CD4-positive, alpha-beta T cell treated with Interleukin-15 for 4 hours (primary cell): ENCODE measurements at regions not wholly inside any gene's neighbourhood (a gene's known extent, or its start where the extent isn't known, plus 50 kb on each side); places are given as distances from the start of the nearest gene placed in this dataset.
"Not testable (repeated sequence)": the region's sequence is repeated elsewhere in the genome, so short reads cannot be mapped to it uniquely, and the experiment has no call there.

Experiments used
- DNase-seq: peaks from one replicate; pipeline ENCODE4 v3.0.0-alpha.2; 2020; ENCODE audit warnings: low spot score

GRCh38 chr3:195999176-195999575 is 82.7 kb downstream of the TFRC start:
- not testable (repeated sequence) for DNase-seq

DNA sequence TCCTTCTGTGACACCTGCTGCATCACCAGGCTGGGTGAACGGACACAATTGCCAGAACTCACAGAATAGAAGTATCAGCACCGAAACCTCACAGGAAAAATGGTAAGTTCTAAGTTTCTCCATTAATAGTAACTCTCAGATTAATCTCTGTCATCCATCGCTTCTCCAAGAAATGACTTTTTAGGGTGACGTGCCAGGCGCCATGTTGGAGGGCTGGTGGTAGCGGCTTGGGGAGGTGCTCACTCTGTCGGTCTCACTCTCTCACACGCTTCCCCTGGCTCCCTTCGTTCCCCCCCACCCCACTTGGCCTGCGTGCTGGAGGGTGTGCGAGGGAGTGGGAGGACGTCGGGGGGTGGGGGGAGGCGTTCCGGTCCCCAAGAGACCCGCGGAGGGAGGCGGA is 85.6 kb downstream of the TFRC start:
- not testable (repeated sequence) for DNase-seq

DNA sequence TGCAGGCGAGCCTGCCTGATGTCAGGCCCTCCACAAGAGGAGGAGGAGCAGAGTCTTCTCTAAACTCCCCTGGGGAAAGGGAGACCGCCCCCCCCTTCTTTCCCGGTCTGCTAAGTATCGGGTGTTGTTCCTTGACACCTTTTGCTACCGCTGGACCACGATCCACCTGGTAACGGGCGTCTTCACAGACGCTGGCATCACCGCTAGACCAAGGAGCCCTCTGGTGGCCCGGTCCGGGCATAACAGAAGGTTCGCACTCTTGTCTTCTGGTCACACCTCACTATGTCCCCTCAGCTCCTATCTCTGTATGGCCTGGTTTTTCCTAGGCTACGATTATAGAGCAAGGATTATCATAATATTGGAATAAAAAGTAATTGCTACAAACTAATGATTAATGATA is 86.0 kb upstream of the TNK2 start:
- DNase-seq, result peak; percentile 68

GRCh38 chr3:195993671-195994070 is 85.3 kb upstream of the TNK2 start:
- not testable (repeated sequence) for DNase-seq

DNA sequence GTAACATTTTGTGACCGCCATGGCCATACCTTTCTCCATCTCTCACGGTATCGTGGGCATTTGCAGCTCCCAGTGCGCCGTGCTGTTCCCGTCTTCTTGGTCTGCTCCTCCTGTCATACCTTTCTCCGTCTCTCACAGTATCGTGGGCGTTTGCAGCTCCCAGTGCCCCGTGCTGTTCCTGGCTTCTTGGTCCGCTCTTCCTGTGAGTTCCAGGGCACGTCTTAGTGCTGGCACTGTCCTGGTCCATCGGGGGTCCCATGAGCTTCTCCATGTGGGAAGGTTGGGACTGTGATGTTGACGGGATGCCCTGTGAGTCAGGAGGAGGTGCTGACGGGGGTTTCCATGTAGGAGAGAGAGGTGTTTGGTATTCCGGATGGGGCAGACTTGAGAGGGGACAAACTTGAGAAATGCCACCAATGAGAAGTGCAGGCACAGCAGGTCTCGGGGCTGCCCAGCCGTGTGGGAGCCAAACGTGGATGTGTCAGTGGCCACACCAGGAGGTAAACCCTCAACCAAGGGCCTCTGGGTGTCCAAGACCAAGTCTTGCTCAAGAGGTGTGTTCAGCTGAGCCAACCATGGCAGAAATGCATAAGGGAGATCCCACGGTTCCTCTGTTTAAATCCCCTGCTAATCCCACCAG is 84.7 kb upstream of the TNK2 start:
- DNase-seq, result not testable (repeated sequence)

DNA sequence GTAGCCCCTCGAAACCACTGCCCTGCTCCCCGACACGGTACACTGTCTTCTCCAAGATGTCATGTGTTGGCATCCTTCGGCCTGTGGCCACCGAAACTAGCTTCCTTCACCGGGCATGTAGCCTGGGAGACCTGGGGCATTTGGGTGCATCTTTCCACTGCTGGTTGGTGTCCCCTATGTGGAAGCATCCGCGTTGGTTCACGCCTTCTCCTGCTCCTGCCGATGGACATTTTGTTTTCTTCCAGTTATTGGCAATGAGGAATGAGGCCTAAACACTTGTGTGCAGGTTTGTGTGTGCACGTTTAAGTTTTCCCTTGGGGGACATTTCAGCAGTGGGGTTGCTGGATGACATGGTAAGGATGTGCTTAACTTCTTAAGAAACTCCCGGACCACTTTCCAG is 83.6 kb upstream of the TNK2 start:
- DNase-seq, result not testable (repeated sequence)

- not testable (repeated sequence) for DNase-seq
Measured at GRCh38 chr3:195991243-195991642, 82.9 kb upstream of the TNK2 start.

GRCh38 chr3:195990841-195991174 is 82.5 kb upstream of the TNK2 start:
- DNase-seq, result not testable (repeated sequence)

DNA sequence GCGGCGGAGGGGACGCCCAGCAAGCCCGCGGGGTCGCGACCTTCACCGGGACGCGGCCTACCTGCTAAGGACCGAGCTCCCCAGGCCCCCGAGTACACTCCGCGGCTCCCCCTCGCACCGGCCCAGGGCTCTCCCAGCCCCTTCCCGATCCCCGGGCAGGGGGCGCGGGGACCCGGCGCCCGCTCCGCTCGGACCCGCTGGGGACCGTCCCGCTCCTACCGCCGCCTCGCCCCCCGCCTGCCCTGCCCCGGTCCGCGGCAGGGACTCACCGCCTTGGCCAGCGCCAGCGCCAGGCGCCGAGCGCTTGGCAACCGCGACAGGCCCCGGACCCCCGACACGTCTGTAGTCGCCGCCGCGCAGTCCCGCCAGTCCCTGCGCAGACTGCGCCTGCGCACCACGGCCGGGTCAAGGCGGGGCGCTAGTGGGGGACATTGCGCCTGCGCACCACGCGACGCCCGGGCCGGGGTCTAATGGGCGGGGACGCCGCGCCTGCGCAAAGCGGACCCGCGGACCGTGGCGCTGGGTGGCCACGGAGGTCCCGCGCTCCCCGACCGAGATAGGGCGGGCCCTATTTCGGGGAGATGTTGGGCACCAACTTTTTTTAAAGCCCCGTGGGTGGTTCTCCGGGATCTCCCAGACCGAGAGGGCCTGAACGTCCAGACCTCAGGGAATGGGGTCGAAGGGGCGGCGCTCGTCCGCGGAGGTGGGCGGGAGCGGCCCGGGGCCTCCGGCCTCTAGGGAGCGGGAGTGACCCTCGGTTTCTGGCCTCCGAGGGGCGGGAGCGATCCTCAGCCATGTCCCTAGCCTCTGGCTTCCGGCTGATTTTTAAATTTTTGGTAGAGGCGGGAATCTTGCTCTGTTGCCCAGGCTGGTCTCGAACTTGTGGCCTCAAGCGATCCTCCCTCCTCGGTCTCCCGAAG is 81.8 kb upstream of the TNK2 start:
- DNase-seq, result peak; percentile 92

DNA sequence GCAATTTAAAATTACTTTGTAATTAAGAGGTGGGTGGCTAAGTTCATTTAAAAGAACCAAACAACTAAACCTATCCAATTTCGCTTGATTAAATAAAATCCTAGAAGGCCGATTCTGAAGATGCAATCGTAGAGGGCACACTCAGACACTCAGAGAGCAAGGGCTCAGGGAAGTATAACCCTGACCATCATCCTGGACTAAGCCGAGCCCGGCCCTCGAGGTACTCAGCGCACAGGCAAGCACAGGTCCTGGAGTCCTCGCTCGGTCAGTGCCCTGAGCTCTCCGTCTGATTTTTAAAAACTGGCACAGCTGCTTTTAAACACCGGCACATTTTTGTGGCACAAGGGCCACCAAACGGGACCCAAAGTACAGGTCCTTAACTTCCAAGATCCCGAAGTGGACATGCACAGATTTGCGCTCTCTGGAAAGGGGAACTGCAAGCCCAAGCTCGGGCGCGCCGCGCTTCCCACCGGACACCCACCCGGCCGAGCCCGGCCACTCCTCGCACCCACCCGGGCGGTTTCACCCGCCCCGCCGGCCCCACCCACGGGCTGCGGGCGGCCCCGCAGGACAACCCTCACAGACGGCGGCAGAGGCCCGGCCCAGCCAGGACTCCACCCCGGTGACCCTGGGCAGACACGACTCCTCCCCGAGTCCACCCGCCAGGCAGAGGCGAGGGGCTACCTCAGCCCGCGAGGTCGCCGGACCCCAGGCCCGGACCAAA is 81.0 kb upstream of the TNK2 start:
- not testable (repeated sequence) for DNase-seq

- DNase-seq, result not testable (repeated sequence)
Measured at GRCh38 chr3:195988764-195989163, 80.4 kb upstream of the TNK2 start.

DNA sequence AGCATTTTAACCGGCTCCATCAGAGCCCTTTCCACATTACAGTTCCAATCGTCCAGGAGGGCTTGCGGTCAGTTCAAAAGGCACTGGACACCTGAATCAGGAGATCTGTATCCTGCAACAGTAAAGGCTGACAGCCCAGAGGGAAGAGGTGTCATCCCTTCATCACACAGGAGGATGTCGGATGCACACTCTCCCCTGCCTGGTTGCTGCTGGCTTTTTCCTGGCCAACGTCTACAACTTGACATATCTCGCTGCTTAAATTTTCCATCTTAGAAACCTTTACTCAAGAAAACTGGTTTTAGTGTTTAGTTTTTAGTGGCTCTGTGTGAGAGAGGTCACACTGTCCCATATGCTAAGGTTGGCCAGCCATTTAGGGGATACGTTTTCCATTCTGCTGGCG is 78.7 kb upstream of the TNK2 start:
- not testable (repeated sequence) for DNase-seq

DNA sequence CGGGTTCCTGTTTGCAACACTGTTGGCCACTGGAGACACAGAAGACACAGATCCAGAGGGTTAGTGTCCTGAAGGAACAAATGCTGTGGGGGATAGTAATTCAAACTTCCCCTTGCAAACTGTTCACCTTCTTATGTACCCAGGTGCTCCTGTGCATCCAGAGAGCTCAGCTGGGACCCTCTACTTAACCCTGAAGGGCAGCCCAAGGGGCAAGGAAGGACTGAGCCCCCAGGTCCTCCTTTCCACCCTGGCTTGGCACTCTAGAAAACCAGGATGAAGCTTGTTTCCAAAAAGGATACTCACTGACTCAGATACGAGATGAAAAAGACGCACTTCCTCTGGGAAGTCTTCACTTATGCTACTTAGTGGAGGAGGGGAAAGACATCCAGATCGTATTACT is 78.2 kb upstream of the TNK2 start:
- not testable (repeated sequence) for DNase-seq

GRCh38 chr3:195985348-195985920 is 77.1 kb upstream of the TNK2 start:
- DNase-seq, result not testable (repeated sequence)

GRCh38 chr3:195984392-195985030 is 76.2 kb upstream of the TNK2 start:
- DNase-seq, result not testable (repeated sequence)

- DNase-seq, result not testable (repeated sequence)
Measured at GRCh38 chr3:195983880-195984279, 75.5 kb upstream of the TNK2 start.

DNA sequence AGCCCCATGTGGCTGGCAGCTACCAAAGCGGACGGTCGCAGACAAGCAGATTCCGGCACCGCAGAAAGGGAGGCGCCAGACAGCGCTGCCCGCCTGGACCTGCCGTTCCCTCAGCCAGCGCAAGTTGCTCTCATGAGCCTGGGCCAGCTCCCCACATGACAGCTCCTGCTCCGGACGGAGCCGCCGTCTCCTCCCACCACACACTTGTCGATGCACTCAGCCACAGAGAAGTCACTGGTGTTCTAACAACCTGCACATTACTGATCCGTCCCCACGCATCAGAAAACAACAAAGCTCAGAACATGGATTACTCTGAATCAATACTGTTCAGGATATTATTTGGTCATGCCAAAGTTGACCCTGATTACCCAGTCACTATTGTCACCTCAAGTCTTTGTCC is 74.4 kb upstream of the TNK2 start:
- not testable (repeated sequence) for DNase-seq

DNA sequence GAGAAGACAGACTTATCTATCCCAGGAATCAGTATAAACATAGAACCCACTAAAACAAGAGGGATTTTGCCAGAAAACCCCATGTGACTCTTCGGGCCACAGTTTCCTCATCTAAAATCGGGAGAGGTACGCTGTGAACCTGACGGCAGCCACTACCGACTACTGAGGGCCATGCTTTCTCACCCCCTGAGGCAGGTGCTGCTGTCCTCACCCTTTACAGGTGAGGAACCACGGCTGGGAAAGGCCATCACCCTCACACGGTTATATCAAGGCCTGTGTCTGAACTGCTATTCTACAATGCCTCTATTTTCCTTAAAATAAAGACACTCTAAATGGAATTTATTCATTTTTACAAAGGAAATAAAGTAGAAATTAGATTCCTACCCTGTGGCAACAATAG is 73.4 kb upstream of the TNK2 start:
- not testable (repeated sequence) for DNase-seq

DNA sequence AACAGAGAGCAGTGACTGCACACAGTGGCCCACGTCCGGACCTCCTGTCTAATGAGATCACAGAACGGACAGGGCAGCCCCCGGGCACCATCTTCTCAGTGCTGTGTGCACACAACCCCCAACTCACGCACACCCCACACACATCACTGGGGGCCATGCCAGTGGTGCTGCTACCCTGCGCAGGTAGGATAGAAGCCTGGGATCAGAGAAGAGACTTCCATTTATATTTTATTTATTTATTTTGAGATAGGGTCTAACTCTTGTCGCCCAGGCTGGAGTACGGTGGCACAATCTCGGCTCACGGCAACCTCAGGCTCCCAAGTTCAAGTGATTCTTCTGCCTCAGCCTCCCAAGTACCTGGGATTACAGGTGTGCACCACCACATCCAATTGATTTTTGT is 71.5 kb upstream of the TNK2 start:
- DNase-seq, result not testable (repeated sequence)

GRCh38 chr3:195978585-195978984 is 70.2 kb upstream of the TNK2 start:
- DNase-seq, result not testable (repeated sequence)

GRCh38 chr3:195976876-195977275 is 68.5 kb upstream of the TNK2 start:
- not testable (repeated sequence) for DNase-seq

DNA sequence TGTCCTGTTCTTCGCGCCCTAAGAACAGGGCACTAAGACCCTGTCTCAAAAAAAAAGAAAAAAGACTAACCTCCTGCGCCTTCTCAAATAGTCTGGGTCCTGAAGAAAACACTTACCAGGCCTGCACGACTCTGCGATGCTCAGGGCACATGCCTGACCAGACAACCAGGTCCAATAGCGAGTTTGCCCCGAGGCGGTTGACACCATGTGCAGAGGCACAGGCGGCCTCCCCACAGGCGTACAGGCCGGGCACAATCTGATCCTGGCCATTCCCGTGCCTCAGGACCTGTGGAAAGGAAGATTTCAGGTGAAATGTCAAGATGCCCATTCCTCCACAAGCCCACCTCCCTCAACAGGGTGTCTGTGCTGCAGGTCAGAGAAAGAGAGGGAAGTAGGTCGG is 65.9 kb upstream of the TNK2 start:
- not testable (repeated sequence) for DNase-seq
